Endothelial cell (in vitro differentiated cells): ENCODE measurements at regions not wholly inside any gene's neighbourhood (a gene's known extent, or its start where the extent isn't known, plus 50 kb on each side); places are given as distances from the start of the nearest gene placed in this dataset.

Experiments
- DNase-seq: peaks from one replicate; pipeline ENCODE4 v3.0.0; 2021; ENCODE audit warnings: low spot score
- H3K27ac Mint-ChIP-seq: one replicate; pipeline ENCODE4 v1.8.0; 2021; ENCODE audit warnings: mixed read lengths, inconsistent platforms; ENCODE audit not compliant: unreplicated experiment
- H3K27me3 Mint-ChIP-seq: one replicate; pipeline ENCODE4 v1.8.0; 2021; ENCODE audit warnings: mild to moderate bottlenecking, moderate library complexity, mixed read lengths, inconsistent platforms; ENCODE audit not compliant: unreplicated experiment
- H3K36me3 Mint-ChIP-seq: one replicate; pipeline ENCODE4 v1.8.0; 2021; ENCODE audit warnings: mild to moderate bottlenecking, low read depth, mixed read lengths, inconsistent platforms; ENCODE audit not compliant: unreplicated experiment
- H3K4me1 Mint-ChIP-seq: one replicate; pipeline ENCODE4 v1.8.0; 2021; ENCODE audit warnings: mild to moderate bottlenecking, mixed read lengths, inconsistent platforms; ENCODE audit not compliant: unreplicated experiment
- H3K4me3 Mint-ChIP-seq: one replicate; pipeline ENCODE4 v1.8.0; 2021; ENCODE audit warnings: mild to moderate bottlenecking, mixed read lengths, inconsistent platforms; ENCODE audit not compliant: unreplicated experiment
- H3K9me3 Mint-ChIP-seq: one replicate; pipeline ENCODE4 v1.8.0; 2021; ENCODE audit warnings: mixed read lengths, inconsistent platforms; ENCODE audit not compliant: unreplicated experiment
- TF ChIP-seq, protein P1 (sequence below): fragments of 200-600 bp; sonication (generic); IDR thresholded peaks from one replicate; pipeline ENCODE4 v1.5.0; 2021; ENCODE audit warnings: antibody characterized with exemption; ENCODE audit not compliant: unreplicated experiment

DNA sequence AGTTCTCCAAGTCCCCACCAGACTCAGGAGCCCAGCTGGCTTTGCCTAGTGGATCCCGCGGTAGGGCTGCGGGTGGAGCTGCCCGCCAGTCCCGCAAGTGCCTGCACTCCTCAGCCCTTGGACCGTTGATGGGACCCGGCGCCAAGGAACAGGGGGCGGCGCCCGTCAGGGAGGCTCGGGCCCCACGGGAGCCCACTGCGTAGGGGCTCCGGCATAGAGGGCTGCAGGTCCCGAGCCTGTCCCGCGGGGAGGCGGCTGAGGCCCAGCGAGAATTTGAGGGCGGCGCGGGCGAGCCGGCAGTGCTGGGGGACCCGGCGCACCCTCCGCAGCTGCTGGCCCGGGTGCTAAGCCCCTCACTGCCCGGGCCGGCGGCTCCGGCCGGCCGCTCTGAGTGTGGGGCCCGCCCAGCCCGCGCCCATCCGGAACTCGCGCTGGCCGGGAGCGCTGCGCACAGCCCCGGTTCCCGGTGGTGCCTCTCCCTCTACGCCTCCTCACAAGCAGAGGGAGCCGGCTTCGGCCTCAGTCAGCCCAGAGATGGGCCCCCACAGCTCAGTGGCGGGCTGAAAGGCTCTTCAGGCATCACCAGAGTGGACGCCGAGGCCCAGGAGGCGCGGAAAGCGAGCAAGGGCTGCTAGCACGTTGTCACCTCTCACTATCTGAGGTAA lies 452.4 kb upstream of the LRFN5 start:
- H3K4me1 Mint-ChIP-seq, result no peaks in the 10 kb centered on the region
- no peaks in the 10 kb centered on the region for H3K27me3 Mint-ChIP-seq
- no peaks in the 10 kb centered on the region for H3K36me3 Mint-ChIP-seq
- no peak overlapping the region for H3K27ac Mint-ChIP-seq
- TF ChIP-seq, protein P1, sequence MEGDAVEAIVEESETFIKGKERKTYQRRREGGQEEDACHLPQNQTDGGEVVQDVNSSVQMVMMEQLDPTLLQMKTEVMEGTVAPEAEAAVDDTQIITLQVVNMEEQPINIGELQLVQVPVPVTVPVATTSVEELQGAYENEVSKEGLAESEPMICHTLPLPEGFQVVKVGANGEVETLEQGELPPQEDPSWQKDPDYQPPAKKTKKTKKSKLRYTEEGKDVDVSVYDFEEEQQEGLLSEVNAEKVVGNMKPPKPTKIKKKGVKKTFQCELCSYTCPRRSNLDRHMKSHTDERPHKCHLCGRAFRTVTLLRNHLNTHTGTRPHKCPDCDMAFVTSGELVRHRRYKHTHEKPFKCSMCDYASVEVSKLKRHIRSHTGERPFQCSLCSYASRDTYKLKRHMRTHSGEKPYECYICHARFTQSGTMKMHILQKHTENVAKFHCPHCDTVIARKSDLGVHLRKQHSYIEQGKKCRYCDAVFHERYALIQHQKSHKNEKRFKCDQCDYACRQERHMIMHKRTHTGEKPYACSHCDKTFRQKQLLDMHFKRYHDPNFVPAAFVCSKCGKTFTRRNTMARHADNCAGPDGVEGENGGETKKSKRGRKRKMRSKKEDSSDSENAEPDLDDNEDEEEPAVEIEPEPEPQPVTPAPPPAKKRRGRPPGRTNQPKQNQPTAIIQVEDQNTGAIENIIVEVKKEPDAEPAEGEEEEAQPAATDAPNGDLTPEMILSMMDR, result no peak
- H3K9me3 Mint-ChIP-seq, result no peaks in the 10 kb centered on the region
- H3K4me3 Mint-ChIP-seq, result no peak overlapping the region
- no peak for DNase-seq

DNA sequence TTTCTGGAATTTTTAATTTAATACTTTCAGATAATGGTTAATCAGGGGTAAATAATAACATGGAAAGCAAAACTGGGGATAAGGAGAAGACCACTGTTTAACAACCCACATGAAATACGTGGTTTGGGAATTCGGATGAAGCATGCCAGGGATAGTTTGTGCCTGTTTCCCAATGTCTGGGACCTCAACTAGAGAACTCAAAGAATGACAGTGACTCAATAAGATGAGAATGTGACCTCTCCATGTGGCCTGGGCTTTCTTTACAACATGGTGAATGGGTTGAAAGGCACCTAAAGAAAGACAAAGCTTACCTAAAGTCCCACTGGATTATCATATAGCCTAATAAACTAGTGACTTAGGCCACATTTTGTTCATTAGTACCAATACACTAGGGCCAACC lies 460.3 kb upstream of the LRFN5 start:
- no peak overlapping the region for H3K4me3 Mint-ChIP-seq
- no peaks in the 10 kb centered on the region for H3K4me1 Mint-ChIP-seq
- H3K27me3 Mint-ChIP-seq, result no peaks in the 10 kb centered on the region
- no peak for DNase-seq
- H3K9me3 Mint-ChIP-seq, result no peaks in the 10 kb centered on the region
- H3K27ac Mint-ChIP-seq, result no peak overlapping the region
- TF ChIP-seq, protein P1, result no peak
- no peaks in the 10 kb centered on the region for H3K36me3 Mint-ChIP-seq

DNA sequence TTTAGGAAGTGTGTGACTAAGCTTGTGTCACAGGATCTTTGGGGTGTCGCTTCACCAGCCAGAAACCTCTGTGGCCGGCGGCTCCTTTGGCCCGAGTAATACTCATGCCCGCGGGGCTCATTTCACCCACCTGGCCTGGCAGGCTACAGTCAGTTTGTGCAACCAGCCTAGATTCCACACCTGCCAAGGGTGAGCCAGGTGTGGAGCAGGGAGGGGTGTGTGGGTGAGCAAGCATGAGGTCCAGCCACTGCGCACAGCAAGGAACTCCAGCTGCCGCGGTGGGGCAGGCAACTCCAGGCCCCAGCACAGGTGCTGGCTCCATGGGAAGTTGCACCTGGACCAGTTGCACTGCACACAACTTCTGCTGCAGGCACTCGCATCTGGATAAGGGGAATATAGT lies 462.3 kb upstream of the LRFN5 start:
- Mint-ChIP-seq H3K4me1 (no peaks in the 10 kb centered on the region), H3K9me3 (no peaks in the 10 kb centered on the region), H3K4me3 (no peak overlapping the region), H3K27ac (no peak overlapping the region), H3K36me3 (no peaks in the 10 kb centered on the region), H3K27me3 (no peaks in the 10 kb centered on the region)
- TF ChIP-seq, protein P1, result no peak
- DNase-seq, result no peak

DNA sequence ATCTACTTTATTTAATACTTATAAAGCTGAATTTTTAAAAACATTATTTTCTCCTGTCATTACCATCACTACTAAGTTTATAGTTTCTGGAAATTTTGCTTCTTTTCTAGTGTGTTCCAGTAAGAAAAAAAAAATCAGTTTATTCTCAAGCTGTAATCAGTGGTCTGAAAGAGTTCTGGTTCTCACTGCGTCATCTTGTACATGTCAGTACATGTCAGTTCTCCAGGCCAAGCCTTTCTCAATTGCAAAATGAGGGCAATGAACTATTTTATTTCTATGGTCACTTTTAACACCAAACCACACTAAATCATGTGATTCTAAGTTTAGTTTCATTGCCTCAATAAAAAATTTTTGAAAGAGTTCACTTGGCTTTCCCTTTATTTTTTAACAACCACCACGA lies 468.9 kb upstream of the LRFN5 start:
- no peaks in the 10 kb centered on the region for H3K36me3 Mint-ChIP-seq
- no peak for DNase-seq
- no peaks in the 10 kb centered on the region for H3K9me3 Mint-ChIP-seq
- H3K4me1 Mint-ChIP-seq, result no peaks in the 10 kb centered on the region
- H3K27me3 Mint-ChIP-seq, result no peaks in the 10 kb centered on the region
- no peak overlapping the region for H3K4me3 Mint-ChIP-seq
- H3K27ac Mint-ChIP-seq, result no peak overlapping the region
- TF ChIP-seq, protein P1, result no peak

DNA sequence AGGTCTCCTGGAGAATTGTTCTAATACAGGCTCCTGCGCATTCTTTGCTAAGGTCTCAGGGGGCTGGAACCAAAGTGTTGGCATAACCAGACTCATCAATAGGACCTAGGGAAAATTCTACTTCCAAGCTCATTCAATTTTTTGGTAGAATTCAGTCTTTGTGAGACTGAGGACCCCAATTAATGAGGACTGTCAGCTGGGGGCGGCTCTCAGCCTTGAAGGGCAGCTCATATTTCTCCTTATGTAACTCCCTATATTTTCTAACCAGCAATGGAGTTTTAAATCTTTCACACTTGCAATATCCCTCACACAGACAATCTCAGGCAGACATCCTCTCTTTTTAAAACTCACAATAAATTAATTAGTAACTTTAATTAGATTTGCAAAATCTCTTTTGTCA lies 476.4 kb upstream of the LRFN5 start:
- H3K36me3 Mint-ChIP-seq, result no peaks in the 10 kb centered on the region
- no peak for DNase-seq
- no peaks in the 10 kb centered on the region for H3K9me3 Mint-ChIP-seq
- no peaks in the 10 kb centered on the region for H3K27me3 Mint-ChIP-seq
- no peaks in the 10 kb centered on the region for H3K4me1 Mint-ChIP-seq
- H3K4me3 Mint-ChIP-seq, result no peak overlapping the region
- TF ChIP-seq, protein P1, result no peak
- no peak overlapping the region for H3K27ac Mint-ChIP-seq
